HG02763 (cell line): ENCODE measurements at regions not wholly inside any gene's neighbourhood (a gene's known extent, or its start where the extent isn't known, plus 50 kb on each side); places are given as distances from the start of the nearest gene placed in this dataset.
"Not testable (repeated sequence)": the region's sequence is repeated elsewhere in the genome, so short reads cannot be mapped to it uniquely, and the experiment has no call there.

ENCODE experiments used
- ATAC-seq: cut with Tn5 transposase; IDR thresholded peaks from one replicate; pipeline ENCODE4 v1.9.1; 2021; ENCODE audit warnings: mild to moderate bottlenecking, moderate library complexity; ENCODE audit not compliant: unreplicated experiment

DNA sequence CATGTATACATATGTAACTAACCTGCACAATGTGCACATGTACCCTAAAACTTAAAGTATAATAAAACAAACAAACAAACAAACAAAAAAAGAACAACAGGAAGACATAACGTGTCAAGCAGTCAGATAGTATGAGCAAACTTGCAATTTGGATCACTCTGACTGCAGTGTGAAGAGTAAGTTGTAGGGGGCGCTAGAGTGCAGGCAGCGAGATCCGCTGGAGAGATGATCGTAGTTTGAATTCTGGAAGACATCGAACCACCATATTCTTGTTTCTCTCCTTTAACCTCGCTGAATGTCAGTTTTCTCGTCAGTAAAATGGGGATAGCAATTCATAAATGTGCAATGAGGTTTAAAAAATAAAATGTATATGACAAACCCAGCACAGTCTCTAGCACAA, 165.2 kb upstream of the LMCD1 start:
- no peak for ATAC-seq

GRCh38 chr3:8338424-8338823, 163.2 kb upstream of the LMCD1 start:
- ATAC-seq: no peak

DNA sequence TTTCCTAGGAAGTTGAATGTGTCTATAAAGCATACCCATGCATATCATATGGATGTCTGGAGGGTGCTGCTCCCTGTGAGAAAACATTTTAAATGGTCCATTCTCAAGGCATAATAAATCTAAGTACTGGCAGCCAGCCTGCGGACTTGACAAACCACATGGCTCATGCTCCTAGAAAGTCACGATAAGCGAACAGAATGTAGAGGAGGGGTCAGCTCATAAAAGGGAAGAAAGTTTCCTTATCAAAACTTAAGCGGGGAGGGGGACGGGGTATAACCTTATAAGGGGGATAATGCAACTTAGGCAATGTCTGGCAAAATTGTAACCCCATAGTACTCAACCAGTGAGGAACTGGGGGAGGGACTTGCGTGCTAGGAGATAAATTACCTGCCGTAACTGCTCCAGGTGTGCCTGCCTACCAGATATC, 159.8 kb upstream of the LMCD1 start:
- no peak for ATAC-seq

- no peak for ATAC-seq
These were observed 158.6 kb upstream of the LMCD1 start for GRCh38 chr3:8343058-8343457.

DNA sequence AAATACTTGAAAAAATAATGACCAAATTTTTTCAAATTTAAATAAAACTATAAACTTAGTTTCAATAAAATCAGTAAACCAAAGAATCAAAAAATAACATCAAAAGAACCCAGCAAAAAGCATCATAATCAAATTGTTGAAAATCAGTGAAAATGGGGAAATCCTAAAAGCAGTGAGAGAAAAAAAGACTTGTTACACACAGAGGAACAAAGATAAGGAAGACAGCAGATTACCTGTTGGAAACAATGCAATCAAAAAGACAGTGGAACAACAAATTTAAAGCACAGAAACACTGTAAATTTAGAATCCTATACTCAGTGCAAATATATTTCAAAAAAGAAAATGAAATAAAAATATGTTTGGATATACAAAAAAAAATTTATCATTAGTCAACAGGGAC, 156.2 kb upstream of the LMCD1 start:
- ATAC-seq: no peak

DNA sequence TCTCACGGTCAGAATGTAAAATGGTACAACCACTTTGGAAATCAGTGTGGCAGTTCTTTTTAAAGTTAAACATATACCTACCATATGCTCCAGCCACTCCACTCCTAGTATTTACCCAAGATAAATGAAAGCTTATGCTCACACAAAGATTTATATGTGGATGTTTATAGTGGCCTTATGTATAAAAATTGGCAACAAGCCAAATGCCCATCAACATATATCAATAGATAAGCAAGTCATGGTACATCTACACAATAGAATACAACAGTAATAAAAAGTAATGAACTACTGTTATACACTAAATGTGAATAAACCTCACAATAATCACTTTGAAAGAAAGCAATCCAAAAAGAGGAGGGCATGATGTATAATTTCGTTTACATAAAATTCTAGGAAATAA, 153.5 kb upstream of the LMCD1 start:
- no peak for ATAC-seq

DNA sequence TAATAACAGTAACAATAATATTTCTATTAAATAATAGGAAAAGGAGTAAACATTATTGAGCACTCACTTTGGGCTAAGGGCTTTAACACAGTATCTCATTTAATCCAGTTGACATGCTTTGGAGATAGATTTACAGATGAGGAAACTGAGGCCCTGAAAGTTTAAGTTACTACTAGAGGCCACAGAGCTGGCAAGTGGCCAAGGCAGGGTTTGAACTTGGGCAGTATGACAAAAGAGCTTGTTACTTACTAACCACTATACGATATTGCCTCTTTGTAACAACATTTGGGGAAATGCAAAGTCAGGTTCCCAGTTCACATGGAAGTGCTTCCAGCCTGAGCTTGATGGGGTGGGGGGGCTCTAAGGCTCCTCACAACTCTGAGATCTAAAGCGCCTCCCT, 149.1 kb upstream of the LMCD1 start:
- ATAC-seq: no peak

DNA sequence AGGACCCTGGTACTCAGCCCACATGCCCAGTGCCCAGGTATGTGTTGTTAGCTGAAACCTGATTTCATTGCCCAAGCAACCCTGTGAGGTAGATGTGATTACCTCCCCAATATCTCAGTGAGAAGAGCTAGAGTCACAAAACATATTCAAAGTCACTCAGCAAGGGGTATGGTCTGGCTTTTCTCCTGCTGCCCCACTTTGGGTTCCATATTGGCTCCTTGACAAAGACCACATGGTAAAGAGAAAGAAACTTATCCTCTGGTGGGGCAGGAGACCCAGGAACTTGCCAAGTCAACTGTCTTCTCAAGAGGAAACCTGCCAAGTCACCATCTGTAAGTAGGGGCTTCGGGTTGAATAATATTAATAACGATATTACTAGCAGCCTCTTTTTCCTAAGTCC, 148.3 kb upstream of the LMCD1 start:
- no peak for ATAC-seq

DNA sequence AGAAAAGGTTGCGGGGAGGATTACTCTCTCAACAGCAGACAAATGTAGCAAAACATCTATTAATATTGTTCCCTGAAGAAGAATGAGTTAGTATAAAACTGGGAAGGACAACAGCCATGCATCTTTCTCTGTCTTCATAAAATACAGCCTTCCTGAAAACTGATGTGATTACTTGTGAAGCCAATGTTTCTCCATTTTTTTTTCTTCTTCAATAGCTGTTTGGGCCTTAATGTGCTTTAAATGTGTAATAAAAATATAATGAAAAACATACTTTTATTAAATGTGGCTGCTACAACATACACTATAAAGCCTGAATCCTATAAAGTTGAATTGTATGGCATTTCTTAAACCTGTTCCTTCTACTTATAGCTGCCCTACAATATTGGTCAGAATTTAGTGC, 146.3 kb upstream of the LMCD1 start:
- ATAC-seq: no peak

DNA sequence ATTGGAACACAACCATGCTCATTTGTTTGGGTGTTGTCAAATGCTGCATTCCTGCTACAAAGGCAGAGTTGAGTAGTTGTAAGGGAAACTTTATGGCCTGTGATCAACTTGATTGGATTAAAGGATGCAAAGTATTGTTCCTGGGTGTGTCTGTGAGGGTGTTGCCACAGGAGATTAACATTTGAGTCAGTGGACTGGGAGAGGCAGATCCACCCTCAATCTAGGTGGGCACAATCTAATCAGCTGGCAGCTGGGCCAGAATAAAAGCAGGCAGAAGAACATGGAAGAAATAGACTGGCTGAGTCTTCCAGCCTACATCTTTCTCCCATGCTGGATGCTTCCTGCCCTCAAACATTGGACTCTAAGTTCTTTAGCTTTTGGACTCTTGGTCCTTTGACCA, 145.6 kb upstream of the LMCD1 start:
- not testable (repeated sequence) for ATAC-seq

DNA sequence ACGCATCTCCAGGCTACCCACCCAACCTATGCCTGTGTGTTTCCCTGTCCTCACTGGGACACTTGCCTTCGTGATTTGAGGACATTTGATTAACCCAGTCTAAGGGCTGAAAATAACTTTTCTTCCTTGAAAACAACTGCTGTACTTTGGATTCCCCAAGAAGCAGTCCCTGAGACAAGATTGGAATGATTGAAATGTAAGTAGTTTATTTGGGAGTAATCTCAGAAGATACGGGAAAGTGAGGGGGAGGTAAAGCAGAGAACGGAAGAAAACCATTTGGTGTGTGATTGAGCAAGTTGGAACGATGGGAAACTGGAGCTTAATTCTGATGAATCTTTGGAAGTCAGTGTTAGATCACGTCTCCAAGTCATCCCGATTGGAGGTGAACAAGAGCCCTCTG, 143.8 kb upstream of the LMCD1 start:
- no peak for ATAC-seq

- ATAC-seq: no peak
These were observed 142.5 kb upstream of the LMCD1 start for GRCh38 chr3:8359133-8359532.

DNA sequence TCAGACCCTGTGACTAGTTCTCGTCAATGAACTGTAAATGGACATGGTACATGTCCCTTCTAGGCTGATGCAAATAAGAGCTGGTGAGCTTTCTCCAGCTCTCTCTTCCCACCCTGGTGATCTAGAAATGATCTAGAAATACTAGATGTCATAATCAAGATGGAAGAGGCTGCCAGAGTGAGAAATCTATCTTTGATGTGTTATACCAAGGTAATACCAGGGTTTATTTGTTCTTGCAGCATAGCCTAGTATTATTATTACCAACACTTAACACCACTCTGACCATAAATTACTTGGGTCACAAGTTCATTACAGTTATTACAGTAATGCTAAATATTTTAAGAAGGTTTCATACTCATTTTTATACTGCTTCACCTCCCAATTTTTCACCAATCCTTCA, 138.4 kb upstream of the LMCD1 start:
- no peak for ATAC-seq

DNA sequence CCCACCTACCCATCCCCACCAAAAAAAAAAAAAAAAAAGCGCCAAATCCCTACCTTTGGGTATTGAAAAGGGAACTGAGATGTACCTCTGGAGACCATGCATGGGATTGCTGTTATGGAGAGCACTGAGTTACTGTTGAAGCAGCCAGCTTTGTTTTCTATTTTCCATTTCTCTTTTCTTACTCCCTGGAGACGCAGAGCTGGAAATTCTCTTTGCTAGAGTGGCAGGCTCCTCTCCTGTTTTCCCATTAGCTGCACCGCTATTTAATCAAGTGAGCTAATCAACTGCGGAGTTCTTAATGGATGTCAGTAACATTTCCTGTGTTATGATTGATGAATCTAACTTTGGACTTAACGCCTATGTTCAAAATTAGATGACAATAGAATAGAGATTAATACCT, 136.1 kb upstream of the LMCD1 start:
- no peak for ATAC-seq

- no peak for ATAC-seq
These were observed 135.3 kb upstream of the LMCD1 start for GRCh38 chr3:8366219-8366810.

- no peak for ATAC-seq
These were observed 133.0 kb upstream of the LMCD1 start for GRCh38 chr3:8368598-8368997.

GRCh38 chr3:8369638-8370037, 132.0 kb upstream of the LMCD1 start:
- no peak for ATAC-seq

DNA sequence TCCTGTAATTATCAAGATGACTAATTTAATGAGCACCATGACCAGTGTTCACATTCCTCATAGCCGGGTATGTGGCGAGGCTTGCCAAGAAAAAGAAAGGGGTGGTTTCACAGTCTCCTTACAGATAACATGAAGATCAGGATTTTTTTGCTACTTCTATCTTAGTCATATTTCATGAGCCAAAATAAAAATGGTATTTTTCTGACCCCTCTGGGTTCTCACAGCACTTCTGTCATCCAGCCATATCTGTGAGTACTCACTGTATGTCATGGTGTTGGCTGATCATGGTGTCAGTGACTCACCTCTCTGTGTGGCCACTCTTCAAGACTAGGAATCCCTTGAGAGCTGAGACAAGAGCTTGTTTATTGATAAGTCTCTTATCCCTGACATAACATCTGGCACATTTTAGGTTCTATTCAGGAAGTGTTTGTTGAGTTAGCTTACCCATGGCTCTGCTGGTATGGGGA, 130.5 kb upstream of the LMCD1 start:
- no peak for ATAC-seq

- ATAC-seq: no peak
These were observed 129.6 kb upstream of the LMCD1 start for GRCh38 chr3:8371960-8372463.

- ATAC-seq: no peak
These were observed 120.5 kb upstream of the LMCD1 start for GRCh38 chr3:8380904-8381704.

- no peak for ATAC-seq
These were observed 115.6 kb upstream of the LMCD1 start for GRCh38 chr3:8385848-8386620.

- no peak for ATAC-seq
These were observed 114.1 kb upstream of the LMCD1 start for GRCh38 chr3:8387571-8387970.
